ENCODE measurements at regions not wholly inside any gene's neighbourhood (a gene's known extent, or its start where the extent isn't known, plus 50 kb on each side); places are given as distances from the start of the nearest gene placed in this dataset.

GRCh38 chr18:60888071-60888624, 445.1 kb upstream of the CDH20 start:
- no peak overlapping the region for H3K27ac ChIP-seq
- WGBS (ENCODE audit: missing lambda C conversion rate): 25% methylated on average over 6 of the region's 6 CpGs
- peak; percentile 31; the same call in 1 of the 2 replicates for TF ChIP-seq USF2 (IDR thresholded peaks at IDR 0.05)
- no peak for TF ChIP-seq CHD2 (IDR thresholded peaks at IDR 0.05; ENCODE audit: low read length, partially characterized antibody)
- no peak for TF ChIP-seq JUNB (IDR thresholded peaks at IDR 0.05)
- CTCF ChIA-PET: no interaction called here
- FAIRE-seq (no peak), ATAC-seq (no peak), DNase-seq (ENCODE audit: low read depth in 1 of 2, low spot score in 1 of 2) (no peak)
- no peaks in the 10 kb centered on the region for H3K9me3 ChIP-seq
- H3K4me1 ChIP-seq: no peaks in the 10 kb centered on the region
- POLR2A ChIA-PET: no interaction called here
- H3K4me2 ChIP-seq: no peak overlapping the region
- no peak overlapping the region for H3K4me3 ChIP-seq

DNA sequence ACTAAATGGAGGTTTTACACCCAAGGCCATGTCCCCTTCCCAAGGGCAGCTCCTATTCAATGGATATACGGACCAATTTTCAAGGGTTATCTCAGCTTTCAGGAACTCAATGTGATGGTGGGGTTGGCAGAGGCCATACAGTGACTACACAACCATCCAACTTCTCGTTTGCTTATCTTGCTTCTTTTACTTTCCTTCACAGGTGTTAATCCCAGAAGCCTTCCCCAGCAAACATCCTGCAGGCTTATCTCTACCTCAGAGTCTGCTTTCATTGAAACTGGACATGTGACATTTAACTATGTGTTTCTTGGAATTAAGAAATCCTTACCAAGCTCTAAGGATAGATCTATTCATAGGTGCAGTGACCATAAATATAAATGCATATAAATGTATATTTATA, 443.8 kb upstream of the CDH20 start:
- ATAC-seq: no peak
- ChIA-PET CTCF (no interaction called here), POLR2A (no interaction called here)
- no peaks in the 10 kb centered on the region for H3K9me3 ChIP-seq
- DNase-seq (ENCODE audit: low read depth in 1 of 2, low spot score in 1 of 2): no peak
- H3K4me2 ChIP-seq: no peak overlapping the region
- TF ChIP-seq CBX8 (IDR thresholded peaks at IDR 0.05) (no peak), ZSCAN20 (CRISPR knock-in tag; IDR thresholded peaks at IDR 0.05) (no peak), TP53 (CRISPR knock-in tag; IDR thresholded peaks at IDR 0.05) (no peak), ZC3H11A (IDR thresholded peaks at IDR 0.05) (no peak), REST (IDR thresholded peaks at IDR 0.05) (no peak), ZFP36 (IDR thresholded peaks at IDR 0.05; ENCODE audit: borderline replicate concordance, partially characterized antibody) (no peak), MYC (IDR thresholded peaks at IDR 0.05; ENCODE audit: borderline replicate concordance, low read length) (no peak), HOXB13 (CRISPR knock-in tag; IDR thresholded peaks at IDR 0.05; ENCODE audit: low read depth) (no peak), NPAS2 (CRISPR knock-in tag; IDR thresholded peaks at IDR 0.05; ENCODE audit: borderline replicate concordance) (no peak)
- FAIRE-seq: no peak
- WGBS (ENCODE audit: missing lambda C conversion rate): 9% methylated on average over 2 of the region's 2 CpGs
- H3K27ac ChIP-seq: no peak overlapping the region
- no peaks in the 10 kb centered on the region for H3K4me1 ChIP-seq
- no peak overlapping the region for H3K4me3 ChIP-seq

GRCh38 chr18:60891936-60892335, 441.3 kb upstream of the CDH20 start:
- no peaks in the 10 kb centered on the region for H3K9me3 ChIP-seq
- TF ChIP-seq ZFP36 (IDR thresholded peaks at IDR 0.05; ENCODE audit: borderline replicate concordance, partially characterized antibody) (no peak), EP300 (IDR thresholded peaks at IDR 0.05) (no peak), HOXA7 (CRISPR knock-in tag; IDR thresholded peaks at IDR 0.05) (no peak), EHMT2 (IDR thresholded peaks at IDR 0.05; ENCODE audit: low read depth) (no peak), RNF2 (IDR thresholded peaks at IDR 0.05; ENCODE audit: borderline replicate concordance, low read depth) (no peak), HES2 (IDR thresholded peaks at IDR 0.05) (no peak)
- no peaks in the 10 kb centered on the region for H3K4me1 ChIP-seq
- no peak overlapping the region for H3K4me3 ChIP-seq
- DNase-seq (ENCODE audit: low read depth in 1 of 2, low spot score in 1 of 2) (no peak), FAIRE-seq (no peak), ATAC-seq (no peak)
- WGBS (ENCODE audit: missing lambda C conversion rate): 57% methylated on average over 5 of the region's 5 CpGs
- H3K27ac ChIP-seq: no peak overlapping the region
- CTCF ChIA-PET: no interaction called here
- POLR2A ChIA-PET: no interaction called here
- H3K4me2 ChIP-seq: no peak overlapping the region
